ENCODE measurements at regions not wholly inside any gene's neighbourhood (a gene's known extent, or its start where the extent isn't known, plus 50 kb on each side); places are given as distances from the start of the nearest gene placed in this dataset.
"Not testable (repeated sequence)": the region's sequence is repeated elsewhere in the genome, so short reads cannot be mapped to it uniquely, and the experiment has no call there.

- no peak overlapping the region for H3K4me3 ChIP-seq (ENCODE audit: control insufficient read depth, low read depth, low read length)
- no peak for TF ChIP-seq CTCF (conservative IDR thresholded peaks at IDR 0.05; ENCODE audit: control insufficient read depth, insufficient read depth, low read depth, low read length)
- DNase-seq (ENCODE audit: low read depth), result no peak
Measured at GRCh38 chr2:217593732-217594131, 409.1 kb downstream of the TNS1 start.

- DNase-seq (ENCODE audit: low read depth), result no peak
- H3K4me3 ChIP-seq (ENCODE audit: control insufficient read depth, low read depth, low read length), result no peak overlapping the region
- TF ChIP-seq CTCF (conservative IDR thresholded peaks at IDR 0.05; ENCODE audit: control insufficient read depth, insufficient read depth, low read depth, low read length), result no peak
Measured at GRCh38 chr2:217588266-217588665, 414.5 kb downstream of the TNS1 start.

- no peak overlapping the region for H3K4me3 ChIP-seq (ENCODE audit: control insufficient read depth, low read depth, low read length)
- TF ChIP-seq CTCF (conservative IDR thresholded peaks at IDR 0.05; ENCODE audit: control insufficient read depth, insufficient read depth, low read depth, low read length), result no peak
- no peak for DNase-seq (ENCODE audit: low read depth)
Measured at GRCh38 chr2:217585362-217585761, 417.4 kb downstream of the TNS1 start.

- not testable (repeated sequence) for DNase-seq (ENCODE audit: low read depth); H3K4me3 ChIP-seq (ENCODE audit: control insufficient read depth, low read depth, low read length)
Measured at GRCh38 chr2:217580407-217580806, 422.4 kb downstream of the TNS1 start.

- no peak overlapping the region for H3K4me3 ChIP-seq (ENCODE audit: control insufficient read depth, low read depth, low read length)
- TF ChIP-seq CTCF (conservative IDR thresholded peaks at IDR 0.05; ENCODE audit: control insufficient read depth, insufficient read depth, low read depth, low read length), result no peak
- DNase-seq (ENCODE audit: low read depth), result peak; percentile 44
Measured at GRCh38 chr2:217573571-217573970, 429.2 kb downstream of the TNS1 start.

GRCh38 chr2:217570394-217570793 lies 432.4 kb downstream of the TNS1 start:
- DNase-seq (ENCODE audit: low read depth), result no peak
- H3K4me3 ChIP-seq (ENCODE audit: control insufficient read depth, low read depth, low read length), result no peak overlapping the region
- TF ChIP-seq CTCF (conservative IDR thresholded peaks at IDR 0.05; ENCODE audit: control insufficient read depth, insufficient read depth, low read depth, low read length), result no peak

GRCh38 chr2:217568289-217568971 lies 434.4 kb downstream of the TNS1 start:
- DNase-seq (ENCODE audit: low read depth), result peak; percentile 39
- TF ChIP-seq CTCF (conservative IDR thresholded peaks at IDR 0.05; ENCODE audit: control insufficient read depth, insufficient read depth, low read depth, low read length), result no peak
- no peak overlapping the region for H3K4me3 ChIP-seq (ENCODE audit: control insufficient read depth, low read depth, low read length)
